Activated CD4-positive, alpha-beta T cell treated with anti-CD3 and anti-CD28 coated beads for 36 hours (primary cell): ENCODE measurements at regions not wholly inside any gene's neighbourhood (a gene's known extent, or its start where the extent isn't known, plus 50 kb on each side); places are given as distances from the start of the nearest gene placed in this dataset.

ENCODE experiments used
- ATAC-seq: fragments of 200-7000 bp; cut with Tn5 transposase; one replicate; pipeline ENCODE4 v1.10.0; 2021; ENCODE audit warnings: mild to moderate bottlenecking, moderate library complexity
- CTCF ChIA-PET: fragments of 350-600 bp; sonication (Branson Sonifier 250); formaldehyde crosslinking; loops from one replicate; lab custom pipeline; 2021; ENCODE audit warnings: antibody characterized with exemption; lab: Charles Lee
- POLR2A ChIA-PET: fragments of 350-600 bp; sonication (Branson Sonifier 250); formaldehyde crosslinking; loops from one replicate; lab custom pipeline; 2021; ENCODE audit warnings: antibody characterized with exemption, inconsistent platforms; lab: Charles Lee
- DNase-seq: peaks from one replicate; pipeline ENCODE4 v3.0.0-alpha.2; 2020
- H3K27ac Mint-ChIP-seq: one replicate; pipeline ENCODE4 v1.8.0; 2021; ENCODE audit warnings: mixed read lengths
- H3K27me3 Mint-ChIP-seq: one replicate; pipeline ENCODE4 v1.8.0; 2021; ENCODE audit warnings: mixed read lengths
- H3K36me3 Mint-ChIP-seq: one replicate; pipeline ENCODE4 v1.8.0; 2021; ENCODE audit warnings: low read depth, mixed read lengths
- H3K4me1 Mint-ChIP-seq: one replicate; pipeline ENCODE4 v1.8.0; 2021; ENCODE audit warnings: mixed read lengths
- H3K4me3 Mint-ChIP-seq: one replicate; pipeline ENCODE4 v1.8.0; 2021; ENCODE audit warnings: mild to moderate bottlenecking, moderate library complexity, mixed read lengths
- H3K9me3 Mint-ChIP-seq: one replicate; pipeline ENCODE4 v1.8.0; 2021; ENCODE audit warnings: low read depth, mixed read lengths
- intact Hi-C, 2 experiments: fragments of 100-400 bp; cut with DNase I in 1 of 2; cut with micrococcal nuclease in 1 of 2; formaldehyde crosslinking; loops; one replicate each; pipeline versions ENCODE4 v1.14.2 to v1.15.1; 2022 to 2024; cut with DNase I, micrococcal nuclease

- no peaks in the 10 kb centered on the region for H3K27me3 Mint-ChIP-seq
- H3K9me3 Mint-ChIP-seq, result no peaks in the 10 kb centered on the region
- no peaks in the 10 kb centered on the region for H3K4me1 Mint-ChIP-seq
- H3K36me3 Mint-ChIP-seq, result no peaks in the 10 kb centered on the region
- ATAC-seq (no peak), DNase-seq (no peak)
- H3K4me3 Mint-ChIP-seq, result no peak overlapping the region
- POLR2A ChIA-PET, result no interaction called here
- CTCF ChIA-PET, result no interaction called here
- intact Hi-C loops, result no loop called here
- no peak overlapping the region for H3K27ac Mint-ChIP-seq
These were observed 196.4 kb upstream of the CDH20 start for GRCh38 chr18:61136711-61137251.

GRCh38 chr18:61141691-61142090 is 191.5 kb upstream of the CDH20 start:
- ChIA-PET POLR2A (no interaction called here), CTCF (interaction anchor here (0.8 kb wide), 1 partner anchor 11 kb away, joined by 3 read pairs; no protein-coding TSS in a partner anchor)
- intact Hi-C loops, result no loop called here
- Mint-ChIP-seq H3K36me3 (no peaks in the 10 kb centered on the region), H3K27me3 (no peaks in the 10 kb centered on the region), H3K27ac (no peak overlapping the region), H3K4me3 (no peak overlapping the region), H3K9me3 (peaks cover 2% of the 10 kb centered on the region), H3K4me1 (no peaks in the 10 kb centered on the region)
- no peak for ATAC-seq
- no peak for DNase-seq

GRCh38 chr18:61148322-61148721 is 184.9 kb upstream of the CDH20 start:
- no peaks in the 10 kb centered on the region for H3K4me1 Mint-ChIP-seq
- no peaks in the 10 kb centered on the region for H3K36me3 Mint-ChIP-seq
- no peaks in the 10 kb centered on the region for H3K27me3 Mint-ChIP-seq
- no peak overlapping the region for H3K4me3 Mint-ChIP-seq
- no peak overlapping the region for H3K27ac Mint-ChIP-seq
- H3K9me3 Mint-ChIP-seq, result no peaks in the 10 kb centered on the region
- no peak for ATAC-seq
- intact Hi-C loops, result no loop called here
- DNase-seq, result no peak
- ChIA-PET POLR2A (no interaction called here), CTCF (no interaction called here)

DNA sequence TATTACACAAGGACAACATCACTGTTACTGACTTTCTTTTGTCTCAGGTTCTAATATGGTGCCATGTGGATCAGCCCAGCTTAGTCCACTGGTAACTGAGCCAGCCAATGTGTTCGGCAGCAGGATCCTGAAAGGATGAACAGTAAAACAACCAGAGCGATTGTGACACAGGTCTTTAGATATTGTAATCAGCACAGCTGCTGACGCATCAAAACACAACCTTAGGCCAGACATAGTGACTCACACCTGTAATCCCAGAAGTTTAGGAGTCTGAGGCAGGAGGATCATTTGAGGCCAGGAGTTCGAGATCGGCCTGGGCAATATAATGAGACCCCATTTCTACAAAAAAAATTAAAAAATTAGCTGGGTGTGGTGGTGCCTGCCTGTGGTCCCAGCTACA is 183.4 kb upstream of the CDH20 start:
- no peaks in the 10 kb centered on the region for H3K27me3 Mint-ChIP-seq

DNA sequence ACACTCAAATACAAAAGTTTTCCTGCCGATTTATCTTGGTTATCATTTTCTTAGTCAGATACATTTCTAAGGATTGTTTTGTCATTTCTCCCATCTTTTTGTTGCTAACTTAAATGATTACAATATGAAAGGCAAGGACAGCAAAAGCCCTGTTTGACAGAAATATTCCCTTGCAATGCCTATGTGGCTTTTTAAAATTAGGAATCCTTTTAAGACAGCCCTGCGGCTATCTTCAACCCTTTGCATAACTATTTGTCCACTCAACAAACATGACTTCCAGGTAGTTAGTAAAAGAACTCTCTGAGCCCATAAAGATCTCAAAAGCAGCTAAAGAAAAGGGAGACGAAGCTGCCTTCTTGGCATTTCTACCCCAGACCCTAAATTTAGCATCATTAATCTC is 179.7 kb upstream of the CDH20 start:
- Mint-ChIP-seq H3K27ac (no peak overlapping the region), H3K9me3 (no peaks in the 10 kb centered on the region), H3K27me3 (no peaks in the 10 kb centered on the region), H3K36me3 (no peaks in the 10 kb centered on the region), H3K4me3 (no peak overlapping the region), H3K4me1 (no peaks in the 10 kb centered on the region)
- intact Hi-C loops, result no loop called here
- CTCF ChIA-PET, result no interaction called here
- POLR2A ChIA-PET, result no interaction called here
- ATAC-seq (no peak), DNase-seq (no peak)

More for the DNA sequence above, 183.4 kb upstream of the CDH20 start:
- no peak for ATAC-seq
- intact Hi-C loops, result no loop called here
- Mint-ChIP-seq H3K4me3 (no peak overlapping the region), H3K9me3 (no peaks in the 10 kb centered on the region), H3K4me1 (no peaks in the 10 kb centered on the region), H3K27ac (no peak overlapping the region), H3K36me3 (no peaks in the 10 kb centered on the region)
- no peak for DNase-seq
- ChIA-PET CTCF (no interaction called here), POLR2A (no interaction called here)

DNA sequence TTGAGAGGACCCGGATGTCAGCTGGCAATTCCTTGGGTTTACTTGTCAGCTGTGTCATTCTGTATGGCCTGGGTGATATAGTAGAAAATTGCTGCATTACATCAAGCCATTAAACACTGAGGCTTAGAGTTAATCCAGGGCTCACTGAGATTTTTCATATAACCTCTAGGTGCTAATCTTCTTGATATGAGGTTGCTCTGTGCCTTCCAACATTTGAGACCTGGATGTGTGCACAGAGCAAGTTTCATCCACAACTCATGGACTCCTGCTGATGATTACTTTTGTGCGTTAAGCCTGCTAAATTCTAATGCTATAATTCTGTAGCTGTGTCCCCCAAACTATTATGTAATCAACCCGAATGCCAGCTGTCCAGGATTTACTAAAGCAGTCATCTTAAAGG is 178.4 kb upstream of the CDH20 start:
- Mint-ChIP-seq H3K9me3 (no peaks in the 10 kb centered on the region), H3K4me3 (no peak overlapping the region), H3K4me1 (no peaks in the 10 kb centered on the region), H3K27ac (no peak overlapping the region), H3K36me3 (no peaks in the 10 kb centered on the region), H3K27me3 (no peaks in the 10 kb centered on the region)
- intact Hi-C loops, result no loop called here
- DNase-seq (no peak), ATAC-seq (no peak)
- POLR2A ChIA-PET, result no interaction called here
- CTCF ChIA-PET, result interaction anchor here (0.6 to 0.8 kb wide), 2 partner anchors 9 to 481 kb away, joined by 3 to 4 read pairs; no protein-coding TSS in a partner anchor

DNA sequence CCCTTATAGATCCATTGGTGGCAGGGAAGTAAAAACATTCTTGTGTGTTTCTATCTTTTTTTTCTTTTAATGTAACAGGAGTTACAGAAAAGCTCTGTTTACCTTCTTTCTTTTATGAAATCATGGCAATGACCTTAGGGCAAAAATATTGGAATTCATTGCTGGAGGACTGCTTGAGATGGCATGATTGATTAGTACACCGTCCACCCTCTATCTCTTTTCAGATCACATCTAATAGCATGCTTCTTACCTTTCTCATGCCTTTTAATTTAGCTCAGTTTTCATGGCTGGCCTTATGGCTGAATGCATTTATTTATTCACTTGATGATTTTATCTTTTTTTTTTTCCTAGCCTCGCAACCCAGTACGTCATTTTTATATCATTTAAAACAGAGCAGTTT is 177.6 kb upstream of the CDH20 start:
- intact Hi-C loops, result no loop called here

DNA sequence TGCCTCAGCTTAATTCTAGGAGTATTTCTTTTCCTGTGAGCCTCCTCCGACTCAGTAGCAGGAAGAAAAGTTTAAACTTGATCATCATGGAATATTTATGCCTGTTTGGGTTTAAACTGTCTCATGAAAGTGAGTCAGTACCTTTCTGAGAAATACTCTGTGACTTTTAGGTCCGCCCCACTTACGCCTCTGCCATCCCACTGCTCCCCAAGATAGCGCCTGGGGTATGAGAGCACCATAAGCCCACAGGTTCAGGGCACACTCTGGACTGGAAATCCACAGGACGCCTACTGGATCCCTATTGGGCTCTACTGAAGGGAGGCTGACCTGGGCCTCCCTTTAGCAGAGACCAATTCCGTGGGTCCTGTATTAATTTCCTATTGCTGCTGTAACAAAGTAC is 175.8 kb upstream of the CDH20 start:
- Mint-ChIP-seq H3K9me3 (no peaks in the 10 kb centered on the region), H3K27me3 (no peaks in the 10 kb centered on the region), H3K27ac (no peak overlapping the region), H3K4me1 (no peaks in the 10 kb centered on the region), H3K4me3 (no peak overlapping the region), H3K36me3 (no peaks in the 10 kb centered on the region)
- intact Hi-C loops, result no loop called here
- ATAC-seq, result no peak
- CTCF ChIA-PET, result interaction anchor here (0.6 kb wide), 1 partner anchor 1046 kb away, joined by 3 read pairs; no protein-coding TSS in a partner anchor
- no peak for DNase-seq
- POLR2A ChIA-PET, result no interaction called here

More for the DNA sequence above, 177.6 kb upstream of the CDH20 start:
- H3K4me1 Mint-ChIP-seq, result no peaks in the 10 kb centered on the region
- H3K36me3 Mint-ChIP-seq, result no peaks in the 10 kb centered on the region
- ChIA-PET CTCF (interaction anchor here (0.6 to 0.8 kb wide), 3 partner anchors 8 to 918 kb away, joined by 3 to 4 read pairs (median 3); no protein-coding TSS in a partner anchor), POLR2A (no interaction called here)
- ATAC-seq (no peak), DNase-seq (no peak)
- no peak overlapping the region for H3K27ac Mint-ChIP-seq
- no peaks in the 10 kb centered on the region for H3K27me3 Mint-ChIP-seq
- H3K9me3 Mint-ChIP-seq, result no peaks in the 10 kb centered on the region
- no peak overlapping the region for H3K4me3 Mint-ChIP-seq

DNA sequence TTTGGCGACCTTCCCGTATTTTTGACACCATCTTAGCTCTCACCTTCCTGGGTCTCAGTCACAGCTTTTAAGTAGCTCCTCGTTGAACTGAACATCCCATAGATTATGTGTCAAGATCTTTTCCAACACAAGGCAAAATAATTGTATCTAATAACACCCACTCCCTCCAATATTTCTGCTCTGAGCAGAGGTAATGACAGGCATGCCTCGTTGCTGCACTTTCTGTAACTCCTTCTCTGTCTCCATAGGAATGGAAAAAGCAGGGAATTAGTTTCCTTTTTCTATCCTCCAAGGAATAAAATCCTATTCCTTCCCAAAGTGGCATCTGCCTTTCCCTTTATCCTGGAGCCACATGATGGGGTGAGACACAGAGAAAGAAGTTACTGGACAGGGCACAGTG is 174.0 kb upstream of the CDH20 start:
- Mint-ChIP-seq H3K4me1 (no peaks in the 10 kb centered on the region), H3K9me3 (no peaks in the 10 kb centered on the region), H3K27ac (no peak overlapping the region), H3K4me3 (no peak overlapping the region), H3K27me3 (no peaks in the 10 kb centered on the region), H3K36me3 (no peaks in the 10 kb centered on the region)
- DNase-seq (no peak), ATAC-seq (no peak)
- intact Hi-C loops, result no loop called here
- POLR2A ChIA-PET, result no interaction called here
- CTCF ChIA-PET, result interaction anchor here (0.8 kb wide), 1 partner anchor 37 kb away, joined by 3 read pairs; no protein-coding TSS in a partner anchor

GRCh38 chr18:61164321-61164720 is 168.9 kb upstream of the CDH20 start:
- Mint-ChIP-seq H3K27me3 (no peaks in the 10 kb centered on the region), H3K9me3 (no peaks in the 10 kb centered on the region), H3K4me1 (no peaks in the 10 kb centered on the region), H3K4me3 (no peak overlapping the region), H3K36me3 (no peaks in the 10 kb centered on the region), H3K27ac (no peak overlapping the region)
- ChIA-PET POLR2A (no interaction called here), CTCF (interaction anchor here (1.3 kb wide), 1 partner anchor 9 kb away, joined by 3 read pairs; no protein-coding TSS in a partner anchor)
- DNase-seq (no peak), ATAC-seq (no peak)
- intact Hi-C loops, result no loop called here

DNA sequence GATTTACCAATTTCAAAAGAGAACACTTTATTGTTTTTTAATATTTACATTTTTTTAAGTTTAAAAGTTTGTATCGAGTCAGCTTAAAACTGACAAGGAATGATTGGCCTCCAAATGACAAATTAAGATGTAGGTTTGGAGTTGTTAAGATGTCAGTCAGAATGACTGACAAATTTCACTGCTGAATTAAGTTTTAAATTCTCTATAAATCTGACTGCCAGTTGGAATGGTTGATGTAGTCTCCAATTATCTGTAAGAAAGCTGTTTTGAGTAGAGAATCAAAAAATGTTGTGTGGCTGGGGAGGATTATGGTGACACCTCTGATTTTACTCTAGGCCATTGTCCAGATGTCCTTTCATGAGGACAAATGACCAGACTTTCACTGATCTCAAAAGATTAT is 165.3 kb upstream of the CDH20 start:
- Mint-ChIP-seq H3K27ac (no peak overlapping the region), H3K9me3 (peaks cover 2% of the 10 kb centered on the region), H3K36me3 (no peaks in the 10 kb centered on the region), H3K27me3 (no peaks in the 10 kb centered on the region), H3K4me3 (no peak overlapping the region), H3K4me1 (no peaks in the 10 kb centered on the region)
- no peak for ATAC-seq
- POLR2A ChIA-PET, result no interaction called here
- intact Hi-C loops, result no loop called here
- CTCF ChIA-PET, result no interaction called here
- no peak for DNase-seq

DNA sequence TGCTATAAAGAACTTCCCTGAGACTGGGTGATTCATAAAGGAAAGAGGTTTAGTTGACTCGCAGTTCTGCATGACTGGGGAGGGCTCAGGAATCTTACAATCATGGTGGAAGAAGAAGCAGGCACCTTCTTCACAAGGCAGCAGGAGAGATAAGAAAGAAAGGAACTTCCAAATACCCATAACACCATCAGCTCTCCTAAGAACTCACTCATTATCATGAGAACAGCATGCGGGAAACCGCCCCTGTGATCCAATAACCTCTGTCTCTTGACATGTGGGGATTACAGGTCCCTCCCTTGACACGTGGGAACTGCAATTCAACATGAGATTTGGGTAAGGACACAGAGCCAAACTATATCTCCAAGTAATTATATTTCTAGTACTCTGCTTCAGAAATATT is 163.8 kb upstream of the CDH20 start:
- ATAC-seq (no peak), DNase-seq (no peak)
- Mint-ChIP-seq H3K36me3 (no peaks in the 10 kb centered on the region), H3K4me3 (no peak overlapping the region), H3K27ac (no peak overlapping the region), H3K4me1 (no peaks in the 10 kb centered on the region), H3K9me3 (peaks cover 2% of the 10 kb centered on the region), H3K27me3 (no peaks in the 10 kb centered on the region)
- POLR2A ChIA-PET, result no interaction called here
- intact Hi-C loops, result no loop called here
- CTCF ChIA-PET, result no interaction called here
